Loucy (cell line): ENCODE measurements at regions not wholly inside any gene's neighbourhood (a gene's known extent, or its start where the extent isn't known, plus 50 kb on each side); places are given as distances from the start of the nearest gene placed in this dataset.

Experiments used
- EZH2phosphoT487 ChIP-seq: fragments of 200-600 bp; IDR thresholded peaks from 2 replicates; pipeline ENCODE4 v1.6.1; 2018; ENCODE audit warnings: antibody characterized with exemption, mild to moderate bottlenecking, moderate library complexity, borderline replicate concordance
- TF ChIP-seq, protein P1 (sequence below): fragments of 200-600 bp; sonication (generic); conservative IDR thresholded peaks from 2 replicates; pipeline ENCODE4 v1.5.1; 2014; ENCODE audit warnings: mild to moderate bottlenecking, antibody characterized with exemption, low read length

DNA sequence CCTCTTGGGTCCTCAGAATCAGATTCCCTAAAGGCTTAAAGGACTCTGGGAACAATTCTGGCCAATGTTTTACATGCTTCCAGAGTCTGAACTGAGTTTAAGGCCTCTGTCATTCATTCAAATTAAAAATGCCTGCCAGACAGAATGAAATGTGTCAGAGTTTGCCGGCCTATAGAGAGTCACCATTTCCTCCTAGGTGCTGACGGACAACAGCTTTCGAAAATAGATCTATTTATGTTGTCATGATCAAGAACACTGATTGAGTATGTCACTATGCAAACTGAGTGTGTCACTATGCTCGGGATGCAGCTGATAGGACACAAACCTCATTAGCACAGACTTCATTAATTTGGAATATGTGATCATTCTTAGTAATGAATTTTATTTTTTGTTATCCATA, 151.4 kb upstream of the TMCC3 start:
- TF ChIP-seq, protein P1, sequence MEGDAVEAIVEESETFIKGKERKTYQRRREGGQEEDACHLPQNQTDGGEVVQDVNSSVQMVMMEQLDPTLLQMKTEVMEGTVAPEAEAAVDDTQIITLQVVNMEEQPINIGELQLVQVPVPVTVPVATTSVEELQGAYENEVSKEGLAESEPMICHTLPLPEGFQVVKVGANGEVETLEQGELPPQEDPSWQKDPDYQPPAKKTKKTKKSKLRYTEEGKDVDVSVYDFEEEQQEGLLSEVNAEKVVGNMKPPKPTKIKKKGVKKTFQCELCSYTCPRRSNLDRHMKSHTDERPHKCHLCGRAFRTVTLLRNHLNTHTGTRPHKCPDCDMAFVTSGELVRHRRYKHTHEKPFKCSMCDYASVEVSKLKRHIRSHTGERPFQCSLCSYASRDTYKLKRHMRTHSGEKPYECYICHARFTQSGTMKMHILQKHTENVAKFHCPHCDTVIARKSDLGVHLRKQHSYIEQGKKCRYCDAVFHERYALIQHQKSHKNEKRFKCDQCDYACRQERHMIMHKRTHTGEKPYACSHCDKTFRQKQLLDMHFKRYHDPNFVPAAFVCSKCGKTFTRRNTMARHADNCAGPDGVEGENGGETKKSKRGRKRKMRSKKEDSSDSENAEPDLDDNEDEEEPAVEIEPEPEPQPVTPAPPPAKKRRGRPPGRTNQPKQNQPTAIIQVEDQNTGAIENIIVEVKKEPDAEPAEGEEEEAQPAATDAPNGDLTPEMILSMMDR: no peak
- no peak for TF ChIP-seq EZH2phosphoT487
